ENCODE measurements at regions not wholly inside any gene's neighbourhood (a gene's known extent, or its start where the extent isn't known, plus 50 kb on each side); places are given as distances from the start of the nearest gene placed in this dataset.

DNA sequence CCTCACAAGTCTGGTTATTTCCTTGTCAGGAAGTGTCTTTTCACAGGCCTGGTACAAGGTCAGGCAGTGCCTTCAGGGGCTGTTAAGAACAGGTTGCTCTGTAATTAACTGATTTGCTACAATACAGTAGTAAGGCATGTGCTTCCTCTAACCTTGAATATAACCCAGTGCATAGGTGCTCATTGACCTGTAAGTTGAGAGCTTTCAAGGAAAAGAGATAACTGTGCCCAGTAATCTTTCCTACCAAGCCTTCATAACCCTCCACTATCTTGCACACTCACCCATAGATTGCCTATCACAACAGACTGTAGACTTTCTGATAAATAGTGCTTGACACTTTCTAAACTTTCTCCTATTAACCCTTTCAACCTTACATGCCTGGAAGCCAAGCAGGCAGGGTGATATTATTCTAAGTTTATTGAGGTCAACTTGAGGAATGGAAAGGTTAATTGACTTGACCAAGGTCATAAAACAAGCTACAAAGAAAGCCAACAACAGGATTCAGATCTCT is 148.1 kb downstream of the PPARGC1A start:
- DNase-seq (ENCODE audit: low read depth) = no peak

GRCh38 chr4:23737571-23737970 is 152.3 kb downstream of the PPARGC1A start:
- no peak for DNase-seq (ENCODE audit: low read depth)

DNA sequence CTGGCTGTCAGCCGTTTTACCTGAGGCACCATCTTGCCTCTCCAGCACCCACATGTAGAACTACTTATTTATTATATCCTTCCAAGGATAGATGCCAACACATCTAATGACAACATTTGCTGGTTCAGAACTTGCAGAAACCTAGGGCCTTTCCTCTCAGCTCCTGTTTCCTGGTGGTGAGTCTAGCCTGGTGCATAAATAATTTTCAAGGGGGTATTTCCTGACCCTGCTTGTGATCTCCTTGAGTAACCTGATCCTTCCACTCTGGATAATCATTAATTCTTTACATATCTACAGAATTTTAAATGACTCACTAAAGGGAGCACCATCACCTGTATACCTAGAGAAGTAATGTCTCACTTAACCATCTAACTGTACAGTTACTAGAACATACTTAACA is 153.4 kb downstream of the PPARGC1A start:
- DNase-seq (ENCODE audit: low read depth) = no peak

- DNase-seq (ENCODE audit: low read depth) = no peak
These were observed 155.8 kb downstream of the PPARGC1A start for GRCh38 chr4:23734000-23734399.

GRCh38 chr4:23733476-23733875 is 156.4 kb downstream of the PPARGC1A start:
- no peak for DNase-seq (ENCODE audit: low read depth)

- no peak for DNase-seq (ENCODE audit: low read depth)
These were observed 158.8 kb downstream of the PPARGC1A start for GRCh38 chr4:23730998-23731397.

DNA sequence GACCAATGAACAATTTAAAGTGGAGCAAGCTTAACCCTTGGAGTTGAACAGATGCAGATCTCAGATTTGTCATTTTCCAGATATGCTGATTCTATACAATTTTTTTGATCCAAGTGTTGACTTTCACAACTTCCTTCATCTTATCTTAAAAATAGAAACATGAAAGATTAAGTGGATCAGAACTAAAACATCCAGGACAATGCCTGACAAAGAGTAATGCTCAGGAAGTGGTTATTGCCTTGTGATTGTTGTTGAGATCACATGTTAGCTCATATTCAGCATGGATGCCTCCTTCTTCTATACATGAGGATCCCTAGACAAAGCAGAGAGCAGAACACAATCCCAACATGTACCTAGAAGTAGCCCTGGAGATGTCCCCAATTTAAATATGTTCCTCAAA is 160.9 kb downstream of the PPARGC1A start:
- DNase-seq (ENCODE audit: low read depth) = no peak

GRCh38 chr4:23728393-23728792 is 161.5 kb downstream of the PPARGC1A start:
- DNase-seq (ENCODE audit: low read depth) = no peak

- DNase-seq (ENCODE audit: low read depth) = no peak
These were observed 169.3 kb downstream of the PPARGC1A start for GRCh38 chr4:23720556-23720955.

- no peak for DNase-seq (ENCODE audit: low read depth)
These were observed 171.4 kb downstream of the PPARGC1A start for GRCh38 chr4:23718435-23718834.

DNA sequence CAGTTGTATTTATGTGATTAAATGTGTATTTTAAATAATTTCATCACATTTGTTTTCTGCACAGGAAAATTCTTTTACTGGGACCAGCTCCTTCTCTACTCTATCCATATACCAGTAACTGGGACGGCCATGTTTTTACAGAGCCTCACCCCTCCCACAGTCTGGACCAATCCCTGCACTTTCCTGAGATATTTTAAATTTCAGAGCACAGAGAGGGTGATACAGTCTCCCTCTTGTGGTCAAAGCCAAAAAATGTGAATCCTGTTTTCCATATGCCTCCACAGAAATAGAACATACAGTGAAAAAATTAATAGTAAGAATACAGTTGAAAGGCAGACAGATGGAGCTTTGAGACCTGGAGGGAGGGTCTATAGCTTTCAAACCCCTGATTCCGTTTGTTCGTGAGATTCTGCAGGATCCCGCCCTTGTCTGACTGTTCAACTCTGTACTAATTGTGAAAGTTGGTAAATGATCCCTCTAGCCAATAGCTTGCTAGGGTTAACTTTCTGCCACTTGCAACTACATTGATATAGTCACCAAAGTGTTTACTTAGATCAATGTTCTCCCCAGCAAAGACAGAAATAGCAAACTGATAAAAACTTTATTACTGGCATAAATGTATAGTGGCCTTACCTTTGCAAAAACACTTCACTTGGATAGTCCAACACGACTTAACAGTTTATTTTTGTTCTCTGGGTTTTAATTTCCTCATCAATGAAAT is 172.2 kb downstream of the PPARGC1A start:
- DNase-seq (ENCODE audit: low read depth) = no peak

DNA sequence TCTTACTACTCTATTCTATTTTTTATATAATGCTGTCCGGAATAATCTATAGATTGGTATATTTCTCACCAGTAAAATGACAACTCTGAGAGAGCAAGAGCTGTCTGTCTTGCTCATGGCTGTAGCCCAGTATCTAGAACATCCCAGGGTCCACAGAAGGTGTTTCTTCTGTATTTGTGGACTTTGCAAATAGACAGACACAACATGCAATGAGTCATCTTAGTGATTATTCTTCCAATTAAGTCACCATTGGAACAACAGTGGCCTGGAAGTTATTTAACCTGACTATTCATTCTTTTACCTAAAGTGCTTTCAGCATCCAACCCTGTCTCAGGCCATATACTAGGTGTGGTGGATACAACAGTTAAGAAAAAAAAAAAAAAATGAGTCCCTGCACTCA is 179.5 kb downstream of the PPARGC1A start:
- DNase-seq (ENCODE audit: low read depth) = no peak

DNA sequence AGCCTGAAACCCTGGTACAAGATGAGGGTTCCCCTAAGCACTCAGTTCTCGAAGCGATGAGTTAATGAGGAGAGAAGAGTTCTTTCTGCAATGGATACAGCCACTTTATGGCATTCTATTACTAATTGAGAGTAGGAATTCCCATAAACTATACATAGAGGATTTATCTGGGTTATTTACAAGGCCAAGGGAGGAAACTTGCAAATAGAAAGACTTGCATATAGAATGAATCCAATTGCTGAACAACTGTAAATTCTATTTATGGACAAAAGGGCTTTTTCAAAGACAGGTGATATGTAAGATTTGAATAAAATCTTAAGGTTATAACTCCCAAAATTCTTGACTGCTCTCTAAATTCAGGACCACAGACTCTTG is 182.2 kb downstream of the PPARGC1A start:
- DNase-seq (ENCODE audit: low read depth) = no peak

DNA sequence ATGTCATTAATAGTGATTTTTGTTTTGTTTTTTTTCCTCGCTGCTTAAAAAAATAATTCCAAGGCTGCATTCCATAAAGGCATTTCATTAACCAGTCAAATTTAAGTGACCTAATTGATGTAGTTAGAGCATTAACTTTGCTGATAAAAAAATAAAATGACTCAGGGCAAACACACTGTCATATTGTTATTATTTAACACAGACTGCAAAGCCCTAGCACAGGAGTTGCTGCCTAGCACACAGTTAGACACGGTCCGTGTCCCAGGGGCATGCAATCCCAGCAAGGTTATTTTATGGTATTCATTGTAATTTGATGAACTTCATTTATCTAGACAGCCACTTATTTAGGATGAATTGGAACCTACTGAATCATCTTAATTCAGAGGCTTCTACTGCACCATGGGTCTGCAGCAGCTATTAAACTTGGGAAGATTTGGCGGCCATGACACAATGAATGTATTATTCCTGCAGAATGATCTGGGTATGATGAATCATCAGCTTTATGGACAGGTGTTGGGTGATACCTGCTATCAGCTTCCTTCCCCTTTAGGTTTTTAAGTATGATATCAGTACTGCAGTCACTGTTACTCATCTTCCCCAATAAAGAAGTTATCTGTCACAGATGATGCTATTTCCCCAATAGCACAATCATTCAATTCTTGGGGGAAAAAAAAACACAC is 182.7 kb downstream of the PPARGC1A start:
- DNase-seq (ENCODE audit: low read depth) = no peak

DNA sequence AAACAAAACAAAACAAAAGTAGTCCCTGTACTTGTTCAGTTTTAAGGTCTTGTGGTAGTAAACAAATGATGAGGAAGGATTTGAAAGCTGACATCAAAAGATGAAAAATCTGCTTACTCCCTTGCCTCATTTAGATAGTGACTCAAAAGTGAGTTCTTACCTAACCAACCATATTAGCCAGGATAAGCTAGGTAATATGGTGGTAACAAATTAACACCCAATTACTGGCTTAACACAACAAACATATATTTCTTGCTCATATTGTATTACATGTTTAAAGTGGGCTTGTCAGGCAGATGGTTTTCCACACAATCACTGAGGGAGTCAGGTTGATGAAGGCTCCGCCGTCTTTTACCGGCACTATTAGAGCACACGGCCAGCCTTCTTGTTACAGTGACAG is 189.7 kb downstream of the PPARGC1A start:
- DNase-seq (ENCODE audit: low read depth) = no peak

- no peak for DNase-seq (ENCODE audit: low read depth)
These were observed 192.1 kb downstream of the PPARGC1A start for GRCh38 chr4:23697722-23698121.

GRCh38 chr4:23697001-23697528 is 192.8 kb downstream of the PPARGC1A start:
- no peak for DNase-seq (ENCODE audit: low read depth)

DNA sequence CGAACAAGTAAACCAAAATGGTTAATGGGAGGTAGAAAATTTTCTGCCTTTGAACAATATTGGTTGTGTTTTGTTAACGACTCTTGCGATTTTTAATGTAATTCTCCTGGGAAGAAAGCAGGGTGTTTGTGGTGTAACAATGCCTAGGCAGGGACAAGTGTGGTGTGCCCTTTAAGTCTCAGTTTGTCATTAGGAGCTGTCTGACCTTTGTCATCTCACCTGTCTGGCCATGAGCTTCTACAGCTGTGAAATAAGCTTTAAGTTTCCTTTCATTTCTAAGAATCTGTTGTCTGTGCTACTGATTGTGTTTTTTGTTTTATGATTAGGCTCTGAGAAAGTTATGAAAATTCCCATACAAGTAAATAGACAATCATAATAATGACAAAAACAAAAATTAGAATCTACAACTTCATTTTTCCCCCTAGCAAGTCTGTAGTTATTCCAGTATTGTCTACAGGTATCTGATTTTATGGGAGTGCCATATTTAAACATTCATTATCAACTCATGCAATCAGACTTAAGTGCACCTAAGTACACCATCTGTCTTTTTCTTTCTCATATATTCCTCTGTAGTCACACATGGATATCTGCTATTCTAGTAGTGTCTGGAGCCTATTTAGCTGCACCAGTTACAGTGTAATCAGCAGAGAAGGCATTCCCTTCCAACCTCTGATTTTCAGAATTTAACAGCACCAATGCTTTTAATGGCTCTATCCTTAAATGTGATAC is 203.5 kb downstream of the PPARGC1A start:
- no peak for DNase-seq (ENCODE audit: low read depth)

- no peak for DNase-seq (ENCODE audit: low read depth)
These were observed 204.4 kb downstream of the PPARGC1A start for GRCh38 chr4:23685471-23685870.

GRCh38 chr4:23680671-23681518 is 209.0 kb downstream of the PPARGC1A start:
- no peak for DNase-seq (ENCODE audit: low read depth)

DNA sequence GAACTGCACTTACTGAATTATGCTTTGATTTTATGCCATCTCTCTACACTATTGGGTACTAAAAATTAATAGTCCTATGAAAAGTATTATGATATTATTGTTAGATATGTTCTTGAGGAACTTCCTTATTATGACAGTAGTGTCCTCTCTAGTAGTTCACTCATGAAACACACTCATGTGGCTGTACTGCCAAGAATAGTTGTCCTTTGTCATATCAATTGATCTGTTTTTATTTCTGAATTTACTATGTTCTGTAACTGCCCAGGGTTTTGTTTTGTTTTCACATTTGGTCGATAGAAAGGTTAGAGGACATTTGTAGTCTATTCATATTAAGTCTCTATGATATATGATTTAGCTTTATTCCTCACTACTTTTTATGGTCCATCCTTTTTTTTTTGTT is 215.2 kb downstream of the PPARGC1A start:
- DNase-seq (ENCODE audit: low read depth) = no peak

GRCh38 chr4:23667659-23668058 is 222.2 kb downstream of the PPARGC1A start:
- DNase-seq (ENCODE audit: low read depth) = no peak

Data from activated T-cell treated with anti-CD3 and anti-CD28 coated beads for 1 hour (primary cell).